DND-41 (cell line): ENCODE measurements at regions not wholly inside any gene's neighbourhood (a gene's known extent, or its start where the extent isn't known, plus 50 kb on each side); places are given as distances from the start of the nearest gene placed in this dataset.

ENCODE experiments used
- ATAC-seq: fragments of 200-7000 bp; cut with Tn5 transposase; 3 replicates; pipeline ENCODE4 v1.9.1; 2021; ENCODE audit warnings: low read depth; ENCODE audit not compliant: insufficient read depth
- DNase-seq: peaks from one replicate; pipeline ENCODE4 v3.0.0-alpha.2; 2020
- H2AFZ ChIP-seq: 2 replicates; pipeline ENCODE4 v1.6.0; 2012; ENCODE audit warnings: low read depth, low read length
- H3K27ac ChIP-seq: 2 replicates; pipeline ENCODE4 v1.5.1; 2012; ENCODE audit warnings: low read length, inconsistent platforms
- H3K27me3 ChIP-seq: fragments of 200-600 bp; sonication (generic); 2 replicates; pipeline ENCODE4 v1.6.0; 2012; ENCODE audit warnings: low read length, mild to moderate bottlenecking, inconsistent platforms; ENCODE audit not compliant: insufficient read depth, poor library complexity
- H3K36me3 ChIP-seq: 2 replicates; pipeline ENCODE4 v1.5.1; 2012; ENCODE audit warnings: low read length, inconsistent platforms; ENCODE audit not compliant: insufficient read depth
- H3K4me1 ChIP-seq: 2 replicates; pipeline ENCODE4 v1.5.1; 2012; ENCODE audit warnings: mild to moderate bottlenecking, low read length; ENCODE audit not compliant: insufficient read depth
- H3K4me2 ChIP-seq: 2 replicates; pipeline ENCODE4 v1.6.0; 2012; ENCODE audit warnings: mild to moderate bottlenecking, moderate library complexity, low read length, inconsistent platforms; ENCODE audit not compliant: insufficient read depth
- H3K4me3 ChIP-seq, 2 experiments: fragments of 200-600 bp in 1 of 2; shearing (Covaris generic) in 1 of 2; 2 replicates each; pipeline ENCODE4 v1.5.1; 2012 to 2016; ENCODE audit warnings: inconsistent platforms in 2 of 2, low read length in 2 of 2, mild to moderate bottlenecking in 2 of 2, low read depth in 1 of 2, moderate library complexity in 1 of 2
- H3K79me2 ChIP-seq: 2 replicates; pipeline ENCODE4 v1.6.0; 2012; ENCODE audit warnings: low read length, inconsistent platforms; ENCODE audit not compliant: insufficient read depth
- H3K9ac ChIP-seq: 2 replicates; pipeline ENCODE4 v1.6.0; 2012; ENCODE audit warnings: low read depth, mild to moderate bottlenecking, inconsistent platforms, low read length, moderate library complexity
- H3K9me3 ChIP-seq: 2 replicates; pipeline ENCODE4 v1.5.1; 2012; ENCODE audit warnings: low read length, moderate library complexity, mild to moderate bottlenecking, inconsistent platforms; ENCODE audit not compliant: insufficient read depth, severe bottlenecking
- H4K20me1 ChIP-seq: 2 replicates; pipeline ENCODE4 v1.6.0; 2012; ENCODE audit warnings: low read length; ENCODE audit not compliant: insufficient read depth
- EZH2 ChIP-seq: IDR thresholded peaks from 3 replicates; pipeline ENCODE4 v1.6.1; 2012; ENCODE audit warnings: borderline replicate concordance, low read depth, mild to moderate bottlenecking, moderate library complexity, low read length, inconsistent platforms; ENCODE audit not compliant: severe bottlenecking
- TF ChIP-seq, protein P1 (sequence below): IDR thresholded peaks from 2 replicates; pipeline ENCODE4 v1.5.1; 2012; ENCODE audit warnings: borderline replicate concordance, low read length, moderate library complexity, mild to moderate bottlenecking; ENCODE audit not compliant: poor library complexity, severe bottlenecking; ENCODE audit errors: extremely low read depth

DNA sequence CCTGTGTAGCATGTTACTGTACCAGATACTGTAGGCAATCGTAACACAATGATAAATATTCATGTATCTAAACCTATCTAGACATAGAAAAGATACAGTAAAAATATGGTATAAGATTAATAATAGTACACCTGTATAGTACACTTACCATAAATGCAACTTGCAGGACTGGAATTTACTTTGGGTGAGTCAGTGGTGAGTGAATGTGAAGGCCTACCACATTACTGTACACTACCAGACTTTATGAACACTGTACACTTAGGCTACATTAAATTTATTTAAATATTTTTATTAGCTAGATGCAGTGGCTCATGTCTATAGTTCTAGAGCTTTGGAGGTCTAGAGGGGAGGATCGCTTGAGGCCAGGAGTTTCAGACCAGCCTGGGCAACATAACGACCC lies 186.6 kb upstream of the ROPN1 start:
- H3K9me3 ChIP-seq, result no peaks in the 10 kb centered on the region
- H3K36me3 ChIP-seq, result no peaks in the 10 kb centered on the region
- H3K9ac ChIP-seq, result no peak overlapping the region
- peaks cover 7% of the 10 kb centered on the region for H3K27me3 ChIP-seq
- no peak overlapping the region for H3K4me3 ChIP-seq
- ATAC-seq (no peak), DNase-seq (no peak)
- no peaks in the 10 kb centered on the region for H3K79me2 ChIP-seq
- no peak overlapping the region for H2AFZ ChIP-seq
- H3K27ac ChIP-seq, result no peak overlapping the region
- no peak overlapping the region for H3K4me2 ChIP-seq
- no peak for TF ChIP-seq EZH2
- TF ChIP-seq, protein P1, sequence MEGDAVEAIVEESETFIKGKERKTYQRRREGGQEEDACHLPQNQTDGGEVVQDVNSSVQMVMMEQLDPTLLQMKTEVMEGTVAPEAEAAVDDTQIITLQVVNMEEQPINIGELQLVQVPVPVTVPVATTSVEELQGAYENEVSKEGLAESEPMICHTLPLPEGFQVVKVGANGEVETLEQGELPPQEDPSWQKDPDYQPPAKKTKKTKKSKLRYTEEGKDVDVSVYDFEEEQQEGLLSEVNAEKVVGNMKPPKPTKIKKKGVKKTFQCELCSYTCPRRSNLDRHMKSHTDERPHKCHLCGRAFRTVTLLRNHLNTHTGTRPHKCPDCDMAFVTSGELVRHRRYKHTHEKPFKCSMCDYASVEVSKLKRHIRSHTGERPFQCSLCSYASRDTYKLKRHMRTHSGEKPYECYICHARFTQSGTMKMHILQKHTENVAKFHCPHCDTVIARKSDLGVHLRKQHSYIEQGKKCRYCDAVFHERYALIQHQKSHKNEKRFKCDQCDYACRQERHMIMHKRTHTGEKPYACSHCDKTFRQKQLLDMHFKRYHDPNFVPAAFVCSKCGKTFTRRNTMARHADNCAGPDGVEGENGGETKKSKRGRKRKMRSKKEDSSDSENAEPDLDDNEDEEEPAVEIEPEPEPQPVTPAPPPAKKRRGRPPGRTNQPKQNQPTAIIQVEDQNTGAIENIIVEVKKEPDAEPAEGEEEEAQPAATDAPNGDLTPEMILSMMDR, result no peak
- no peaks in the 10 kb centered on the region for H4K20me1 ChIP-seq
- no peaks in the 10 kb centered on the region for H3K4me1 ChIP-seq

DNA sequence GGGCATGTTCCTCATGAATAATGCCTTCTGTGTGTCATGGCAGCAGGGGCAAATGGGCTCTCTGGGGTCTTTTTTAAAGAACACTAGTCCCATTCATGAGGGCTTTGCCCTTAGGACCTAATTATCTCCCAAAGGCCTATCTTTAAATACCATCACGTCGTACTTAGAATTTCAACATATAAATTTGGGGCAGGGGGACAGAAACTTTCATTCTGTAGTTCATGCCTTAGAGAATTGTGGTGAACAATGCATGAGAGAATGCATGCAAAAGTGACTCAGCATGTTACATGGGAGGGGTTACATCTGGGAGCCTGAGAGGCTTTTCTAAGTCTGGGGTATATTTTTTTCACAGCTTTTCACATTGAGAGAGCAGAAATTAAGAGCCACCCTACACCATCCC lies 208.5 kb upstream of the ROPN1 start:
- DNase-seq (no peak), ATAC-seq (no peak)
- no peak for TF ChIP-seq EZH2
- TF ChIP-seq, protein P1, result no peak
- no peaks in the 10 kb centered on the region for H3K79me2 ChIP-seq
- H4K20me1 ChIP-seq, result no peaks in the 10 kb centered on the region
- H3K9me3 ChIP-seq, result no peaks in the 10 kb centered on the region
- H3K27ac ChIP-seq, result no peak overlapping the region
- no peaks in the 10 kb centered on the region for H3K4me1 ChIP-seq
- no peak overlapping the region for H2AFZ ChIP-seq
- H3K4me2 ChIP-seq, result no peak overlapping the region
- no peak overlapping the region for H3K4me3 ChIP-seq
- no peak overlapping the region for H3K9ac ChIP-seq
- H3K27me3 ChIP-seq, result peaks cover 5% of the 10 kb centered on the region
- H3K36me3 ChIP-seq, result no peaks in the 10 kb centered on the region

DNA sequence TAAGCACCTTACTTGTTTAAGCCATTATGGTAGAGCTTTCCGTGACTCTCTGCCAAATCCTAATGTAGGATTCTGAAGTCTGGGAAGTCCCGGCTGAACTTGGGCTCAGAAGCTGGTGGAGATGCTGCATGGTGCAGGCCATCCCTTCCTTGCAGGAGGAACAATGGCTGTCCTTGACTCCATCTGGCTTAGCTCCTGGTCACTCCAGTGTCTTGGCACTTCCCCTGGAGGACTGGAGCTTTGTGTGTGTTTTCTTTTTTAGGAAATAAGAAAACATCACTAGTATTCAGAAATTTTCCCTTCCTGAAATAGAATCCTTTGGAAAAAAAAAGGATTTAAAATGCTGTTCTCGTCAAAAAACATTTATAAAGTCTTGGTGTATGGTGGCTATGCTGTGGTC lies 209.3 kb upstream of the ROPN1 start:
- Histone ChIP-seq H3K4me3 (no peak overlapping the region), H3K4me1 (no peaks in the 10 kb centered on the region), H3K27me3 (peaks cover 5% of the 10 kb centered on the region), H2AFZ (no peak overlapping the region), H3K27ac (no peak overlapping the region), H3K4me2 (no peak overlapping the region), H3K9me3 (no peaks in the 10 kb centered on the region), H3K36me3 (no peaks in the 10 kb centered on the region), H4K20me1 (no peaks in the 10 kb centered on the region), H3K79me2 (no peaks in the 10 kb centered on the region), H3K9ac (no peak overlapping the region)
- no peak for ATAC-seq
- TF ChIP-seq, protein P1, result no peak
- no peak for TF ChIP-seq EZH2
- DNase-seq, result no peak

DNA sequence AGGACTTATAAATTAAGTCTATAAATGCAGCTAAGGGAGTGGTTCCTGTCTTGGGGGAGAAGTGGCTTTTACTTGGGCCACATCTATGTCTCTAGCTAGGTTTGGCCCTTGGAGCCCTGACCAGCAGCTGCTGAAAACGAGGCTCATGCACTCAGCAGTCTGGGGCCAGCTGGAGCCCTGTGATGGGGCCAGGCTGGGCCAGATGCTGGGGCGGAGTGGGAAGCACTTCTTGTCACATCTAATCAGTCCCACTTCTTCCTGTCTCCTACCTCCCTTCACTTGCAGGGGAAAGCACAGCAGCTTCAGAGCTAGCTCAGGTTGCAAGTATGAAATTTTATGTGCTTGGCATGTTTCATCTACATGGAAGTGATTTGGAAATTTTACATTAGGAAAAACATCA lies 209.9 kb upstream of the ROPN1 start:
- ATAC-seq (no peak), DNase-seq (no peak)
- Histone ChIP-seq H2AFZ (no peak overlapping the region), H3K27me3 (peaks cover 5% of the 10 kb centered on the region), H3K4me3 (no peak overlapping the region), H3K36me3 (no peaks in the 10 kb centered on the region), H3K9me3 (no peaks in the 10 kb centered on the region), H3K79me2 (no peaks in the 10 kb centered on the region), H3K4me2 (no peak overlapping the region), H3K4me1 (no peaks in the 10 kb centered on the region), H3K9ac (no peak overlapping the region), H3K27ac (no peak overlapping the region), H4K20me1 (no peaks in the 10 kb centered on the region)
- TF ChIP-seq EZH2, result no peak
- TF ChIP-seq, protein P1, result no peak
